ENCODE measurements at regions not wholly inside any gene's neighbourhood (a gene's known extent, or its start where the extent isn't known, plus 50 kb on each side); places are given as distances from the start of the nearest gene placed in this dataset.
"Not testable (repeated sequence)": the region's sequence is repeated elsewhere in the genome, so short reads cannot be mapped to it uniquely, and the experiment has no call there.

GRCh38 chr17:20771104-20771503 lies 191.6 kb downstream of the CDRT15L2 start:
- no peak for DNase-seq (ENCODE audit: low spot score)

DNA sequence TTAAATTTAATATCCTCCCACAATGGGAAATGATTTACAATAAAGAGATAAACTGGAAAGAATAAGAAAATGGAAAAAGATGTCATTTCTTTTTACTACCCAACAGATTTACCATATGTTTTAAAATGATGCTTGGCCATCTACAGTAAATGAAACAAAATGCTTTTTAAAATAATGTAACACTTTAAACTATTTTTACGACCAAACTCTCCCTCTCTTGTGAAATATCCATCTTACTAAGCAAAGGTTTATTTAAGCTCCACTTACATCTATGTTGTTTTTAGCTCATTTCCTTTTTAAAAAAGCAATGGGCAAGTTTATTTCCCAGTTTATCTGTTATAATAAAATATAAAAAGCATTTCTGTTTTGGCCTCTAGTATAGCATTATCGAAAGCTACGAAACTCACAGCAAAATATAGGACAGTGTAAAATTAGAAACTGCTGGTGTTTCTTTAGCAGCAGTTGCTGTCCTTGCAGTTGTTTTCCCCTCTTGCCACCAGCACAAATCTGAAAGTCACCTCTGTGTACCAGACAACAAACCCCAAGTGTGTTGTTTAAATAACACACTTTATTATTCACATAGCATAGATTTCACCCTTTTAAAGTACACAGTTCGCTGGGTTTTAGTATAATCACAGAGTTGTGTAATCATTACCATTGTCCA lies 195.1 kb downstream of the CDRT15L2 start:
- no peak for DNase-seq (ENCODE audit: low spot score)

- no peak for DNase-seq (ENCODE audit: low spot score)
These were observed 195.8 kb downstream of the CDRT15L2 start for GRCh38 chr17:20775331-20775730.

DNA sequence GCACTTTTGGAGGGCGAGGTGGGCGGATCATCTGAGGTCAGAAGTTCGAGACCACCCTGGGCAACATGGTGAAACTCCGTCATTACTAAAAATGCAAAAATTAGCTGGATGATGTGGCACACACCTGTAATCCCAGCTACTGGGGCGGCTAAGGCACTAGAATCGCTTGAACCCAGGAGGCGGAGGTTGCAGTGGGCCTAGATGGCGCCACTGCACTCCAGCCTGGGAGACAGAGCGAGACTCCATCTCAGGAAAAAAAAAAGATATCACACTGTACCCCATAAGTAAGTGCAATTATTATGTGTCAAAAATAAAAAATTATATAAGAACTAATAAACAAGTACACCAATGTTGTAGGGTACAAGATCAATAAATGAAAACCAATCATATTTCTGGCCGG lies 200.0 kb downstream of the CDRT15L2 start:
- DNase-seq (ENCODE audit: low spot score) = no peak

GRCh38 chr17:20781260-20781659 lies 201.7 kb downstream of the CDRT15L2 start:
- no peak for DNase-seq (ENCODE audit: low spot score)

- not testable (repeated sequence) for DNase-seq (ENCODE audit: low spot score)
These were observed 202.3 kb downstream of the CDRT15L2 start for GRCh38 chr17:20781869-20782268.

DNA sequence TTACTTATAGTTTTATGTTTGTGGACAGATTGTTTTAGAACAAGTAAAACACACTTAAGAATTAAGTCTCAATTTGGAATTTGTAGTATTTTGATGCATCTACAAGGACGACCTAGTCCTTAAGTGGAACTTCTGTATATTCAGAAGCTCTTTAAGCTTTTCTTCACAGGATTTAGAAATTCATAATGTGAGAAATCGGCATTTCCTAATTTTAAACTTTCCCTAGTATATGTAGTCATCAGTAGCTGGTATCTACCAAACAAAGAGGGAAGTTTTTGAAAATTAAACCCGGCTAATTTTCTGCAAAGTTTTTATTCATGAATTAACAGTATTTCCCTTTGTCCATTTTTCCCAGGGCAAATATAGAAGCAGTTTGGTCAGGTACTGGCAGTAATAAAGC lies 203.6 kb downstream of the CDRT15L2 start:
- DNase-seq (ENCODE audit: low spot score) = no peak

DNA sequence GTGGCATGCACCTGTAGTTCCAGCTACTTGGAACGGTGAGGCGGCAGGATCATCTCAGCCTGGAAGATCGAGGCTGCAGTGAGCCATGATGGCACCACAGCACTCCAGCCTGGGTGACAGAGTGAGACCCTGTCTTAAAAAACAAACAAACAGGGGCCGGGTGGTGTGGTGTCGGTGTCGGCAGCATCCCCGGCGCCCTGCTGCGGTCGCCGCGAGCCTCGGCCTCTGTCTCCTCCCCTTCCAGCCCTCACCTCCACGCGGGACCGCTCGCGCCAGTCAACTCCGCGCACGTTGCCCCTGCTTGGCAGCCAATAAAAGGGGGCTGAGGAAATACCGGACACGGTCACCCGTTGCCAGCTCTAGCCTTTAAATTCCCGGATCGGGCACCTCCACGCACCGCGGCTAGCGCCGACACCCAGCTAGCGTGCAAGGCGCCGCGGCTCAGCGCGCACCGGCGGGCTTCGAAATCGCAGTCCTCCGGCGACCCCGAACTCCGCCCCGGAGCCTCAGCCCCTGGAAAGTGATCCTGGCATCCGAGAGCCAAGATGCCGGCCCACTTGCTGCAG lies 204.7 kb downstream of the CDRT15L2 start:
- no peak for DNase-seq (ENCODE audit: low spot score)

GRCh38 chr17:20787281-20787680 lies 207.8 kb downstream of the CDRT15L2 start:
- no peak for DNase-seq (ENCODE audit: low spot score)

GRCh38 chr17:20791626-20792025 lies 212.1 kb downstream of the CDRT15L2 start:
- no peak for DNase-seq (ENCODE audit: low spot score)

GRCh38 chr17:20794532-20794931 lies 215.0 kb downstream of the CDRT15L2 start:
- DNase-seq (ENCODE audit: low spot score) = not testable (repeated sequence)

GRCh38 chr17:20797292-20797691 lies 217.8 kb downstream of the CDRT15L2 start:
- DNase-seq (ENCODE audit: low spot score) = peak; percentile 33

GRCh38 chr17:20800146-20800545 lies 220.6 kb downstream of the CDRT15L2 start:
- no peak for DNase-seq (ENCODE audit: low spot score)

DNA sequence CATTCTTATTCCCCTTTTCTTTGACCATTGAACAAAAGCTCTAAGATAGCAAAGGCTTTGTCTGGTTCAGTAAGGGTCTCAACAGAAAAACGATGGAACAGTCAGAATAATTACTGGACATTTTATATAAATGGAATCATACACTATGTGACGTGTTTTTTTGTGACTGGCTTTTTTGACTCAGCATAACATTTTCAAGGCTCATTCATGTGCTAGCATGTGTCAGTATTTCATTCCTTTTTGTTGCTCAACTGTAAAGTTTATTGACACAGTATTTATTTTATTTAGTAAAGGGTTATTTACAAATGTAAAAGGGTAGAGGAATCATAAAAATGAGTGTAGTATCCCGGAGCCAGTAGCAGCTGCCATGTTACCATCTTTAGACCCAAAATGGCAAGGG lies 226.2 kb downstream of the CDRT15L2 start:
- DNase-seq (ENCODE audit: low spot score) = no peak

DNA sequence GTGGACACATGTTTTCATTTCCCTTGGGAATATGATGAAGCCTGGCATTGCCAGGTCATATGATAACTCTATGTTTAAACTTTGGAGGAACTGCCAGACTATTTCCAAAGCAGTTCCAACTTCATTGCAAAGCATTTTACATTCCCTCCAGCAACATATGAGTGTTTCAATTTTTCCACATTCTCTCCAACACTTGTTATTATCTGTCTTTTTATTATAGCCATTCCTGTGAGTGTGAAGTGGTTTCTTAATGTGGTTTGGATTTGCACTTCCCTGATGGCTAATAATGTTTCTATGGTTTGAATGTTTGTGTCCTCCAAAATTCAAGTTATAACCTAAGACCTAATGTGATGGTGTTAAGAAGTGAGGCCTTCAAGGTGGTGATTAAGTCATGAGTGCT lies 228.0 kb downstream of the CDRT15L2 start:
- not testable (repeated sequence) for DNase-seq (ENCODE audit: low spot score)

GRCh38 chr17:20815410-20815809 lies 227.4 kb downstream of the USP22 start:
- DNase-seq (ENCODE audit: low spot score) = not testable (repeated sequence)

DNA sequence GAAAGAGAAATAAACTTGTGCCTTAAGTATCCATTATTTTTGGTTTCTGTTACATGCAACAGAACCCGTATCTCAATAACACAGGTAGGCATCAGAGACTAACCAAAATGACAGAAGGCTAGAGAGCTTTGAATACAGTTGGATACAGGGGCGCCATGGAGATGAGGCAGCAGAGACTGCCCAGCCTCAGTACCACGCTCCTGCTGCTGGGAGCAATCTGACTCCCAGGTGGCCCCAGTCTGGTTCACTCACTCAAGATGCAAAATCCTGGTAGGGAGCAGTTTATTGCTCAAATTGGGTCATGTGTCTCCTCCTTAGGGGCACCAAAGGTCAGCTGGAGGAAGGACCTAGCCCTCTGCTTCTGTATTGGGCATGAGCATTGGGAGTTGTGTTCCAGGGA lies 218.9 kb downstream of the USP22 start:
- DNase-seq (ENCODE audit: low spot score) = no peak

GRCh38 chr17:20825539-20825938 lies 217.3 kb downstream of the USP22 start:
- DNase-seq (ENCODE audit: low spot score) = no peak

GRCh38 chr17:20840453-20840852 lies 202.4 kb downstream of the USP22 start:
- DNase-seq (ENCODE audit: low spot score) = not testable (repeated sequence)

- DNase-seq (ENCODE audit: low spot score) = not testable (repeated sequence)
These were observed 201.6 kb downstream of the USP22 start for GRCh38 chr17:20840987-20841865.

DNA sequence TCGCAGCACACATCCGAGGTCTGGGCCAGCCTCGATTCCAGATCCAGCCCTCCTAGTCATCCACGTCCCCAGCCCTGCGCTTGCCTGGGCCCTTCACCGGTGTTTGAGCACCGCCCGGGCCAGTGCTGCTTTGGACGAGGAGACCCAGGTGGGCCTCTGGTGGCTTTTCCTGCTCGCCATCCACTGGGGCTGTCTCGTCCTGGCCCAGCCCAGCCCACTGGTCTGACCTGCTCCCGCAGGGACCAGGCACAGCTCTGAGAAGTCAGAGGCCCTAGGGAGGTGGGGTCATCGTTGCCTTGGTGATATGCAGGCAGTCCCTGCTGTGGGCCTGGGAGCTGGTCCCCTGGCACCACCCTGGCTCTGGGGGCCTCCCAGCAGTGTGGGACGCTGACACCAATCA lies 200.8 kb downstream of the USP22 start:
- DNase-seq (ENCODE audit: low spot score) = not testable (repeated sequence)

GRCh38 chr17:20843261-20843660 lies 199.6 kb downstream of the USP22 start:
- not testable (repeated sequence) for DNase-seq (ENCODE audit: low spot score)
